GM19397 (cell line): ENCODE measurements at regions not wholly inside any gene's neighbourhood (a gene's known extent, or its start where the extent isn't known, plus 50 kb on each side); places are given as distances from the start of the nearest gene placed in this dataset.
"Not testable (repeated sequence)": the region's sequence is repeated elsewhere in the genome, so short reads cannot be mapped to it uniquely, and the experiment has no call there.

Experiments
- ATAC-seq: cut with Tn5 transposase; IDR thresholded peaks from one replicate; pipeline ENCODE4 v1.9.1; 2021; ENCODE audit warnings: mild to moderate bottlenecking, moderate library complexity; ENCODE audit not compliant: unreplicated experiment

DNA sequence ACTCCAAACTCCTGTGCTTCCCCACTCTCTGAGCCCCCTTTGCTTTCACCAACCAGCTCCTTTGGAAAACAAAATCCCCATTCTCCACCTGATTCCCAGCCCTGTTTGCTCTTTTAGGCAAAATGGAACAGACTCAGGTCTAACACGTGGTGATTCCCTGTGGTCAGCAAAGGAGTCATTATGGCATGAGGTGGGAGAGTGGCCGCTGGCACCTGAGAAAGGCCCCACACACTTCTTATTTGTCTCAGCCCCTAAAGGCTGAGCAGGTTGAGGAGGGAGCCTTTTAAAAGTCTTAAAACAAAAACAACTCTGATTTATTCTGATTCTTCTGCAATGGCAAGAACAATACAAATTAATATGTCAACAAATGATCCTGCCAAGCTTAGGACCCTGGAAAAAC is 401.2 kb downstream of the TNS1 start:
- no peak for ATAC-seq

DNA sequence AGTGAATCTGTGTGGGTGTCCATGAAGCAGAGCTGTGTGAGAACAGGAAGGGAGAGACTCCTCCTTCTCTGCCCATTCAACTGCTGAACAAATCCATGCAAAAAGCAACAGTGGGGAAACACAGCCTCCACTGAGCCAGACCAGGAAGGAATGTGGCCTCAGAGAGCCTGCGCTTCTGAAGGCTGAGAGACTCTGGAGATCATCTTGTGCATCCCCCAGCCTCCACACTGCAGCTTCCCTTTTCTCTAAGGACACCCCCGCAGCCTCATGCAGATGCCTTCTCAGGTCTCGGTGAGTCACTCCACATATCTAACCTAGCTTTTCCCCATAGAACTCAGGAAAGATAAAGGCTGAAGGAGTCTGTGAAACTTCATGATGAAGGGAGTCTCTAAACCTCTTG is 402.9 kb downstream of the TNS1 start:
- ATAC-seq = no peak

DNA sequence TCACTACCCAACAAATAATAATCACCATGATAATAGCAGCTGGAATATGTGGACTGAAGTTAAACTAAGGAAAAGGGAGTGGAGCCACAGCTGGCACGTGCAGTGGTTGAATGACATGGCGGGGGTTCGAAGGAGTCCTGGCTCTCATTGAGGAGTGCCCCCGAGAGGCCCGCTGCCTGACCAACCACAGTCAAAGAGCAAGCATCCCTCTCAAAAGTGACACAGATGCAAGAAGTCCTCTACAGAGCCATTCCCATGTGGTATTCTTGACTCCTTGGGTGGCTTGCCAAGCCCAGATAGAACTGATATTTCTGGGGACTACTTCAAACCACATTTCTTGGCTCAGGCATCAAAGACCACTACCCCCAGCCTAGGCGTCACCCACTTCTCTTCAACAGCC is 405.1 kb downstream of the TNS1 start:
- no peak for ATAC-seq

DNA sequence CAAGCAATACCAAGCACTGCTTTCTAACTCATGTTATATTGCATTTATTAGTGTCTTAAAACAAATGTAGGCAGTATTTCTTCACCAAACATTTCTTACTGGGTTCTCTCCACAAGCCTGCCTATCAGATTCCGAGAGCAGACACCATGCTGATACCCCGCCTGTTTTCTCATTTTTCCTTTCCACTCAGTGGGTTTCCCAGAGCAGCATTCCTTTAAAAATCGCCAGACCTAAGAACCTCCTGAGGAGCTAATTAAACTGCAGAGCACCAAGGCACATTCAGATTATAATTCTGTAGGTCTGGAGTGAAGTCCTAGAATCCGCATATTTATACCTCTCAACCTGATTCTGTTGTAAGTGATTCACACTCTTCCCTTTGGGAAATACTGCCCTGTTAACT is 405.6 kb downstream of the TNS1 start:
- no peak for ATAC-seq

DNA sequence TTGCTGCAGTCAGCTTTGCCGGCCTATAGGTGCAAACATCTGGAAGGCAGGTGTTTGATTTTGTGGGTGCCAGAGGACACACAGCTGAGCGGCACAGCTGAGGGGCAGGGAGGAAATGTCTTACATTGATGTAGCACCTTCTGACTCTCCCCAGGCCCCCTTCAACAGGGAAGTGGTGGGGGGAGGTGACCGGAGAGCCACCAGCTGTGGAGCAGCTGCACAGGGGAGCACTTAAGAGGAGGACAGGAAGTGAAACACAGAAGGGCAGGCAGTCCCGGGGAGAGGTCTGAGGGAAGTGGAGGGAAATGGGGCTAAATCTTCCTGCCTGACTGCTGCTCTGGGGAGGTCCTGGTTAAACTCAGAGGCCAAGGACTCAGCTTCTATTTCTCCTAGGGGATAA is 409.1 kb downstream of the TNS1 start:
- ATAC-seq = peak; percentile 89

DNA sequence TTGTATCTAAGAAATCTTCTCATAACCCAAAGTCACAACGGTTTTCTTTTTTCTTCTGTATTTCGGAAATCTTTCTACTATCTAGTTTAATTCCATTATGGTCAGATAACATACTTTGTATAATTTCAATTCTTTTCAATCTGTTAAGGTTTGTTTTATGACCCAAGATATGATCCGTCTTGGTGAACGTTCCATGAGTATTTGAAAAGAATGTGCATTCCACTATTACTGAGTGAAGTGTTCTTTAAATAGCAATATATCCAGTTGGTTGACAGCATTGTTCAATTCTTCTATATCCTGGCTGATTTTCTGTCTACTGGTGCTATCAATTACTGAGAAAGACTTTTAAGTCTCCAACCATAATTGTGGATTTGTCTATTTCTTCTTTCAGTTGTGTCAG is 414.5 kb downstream of the TNS1 start:
- ATAC-seq = no peak

DNA sequence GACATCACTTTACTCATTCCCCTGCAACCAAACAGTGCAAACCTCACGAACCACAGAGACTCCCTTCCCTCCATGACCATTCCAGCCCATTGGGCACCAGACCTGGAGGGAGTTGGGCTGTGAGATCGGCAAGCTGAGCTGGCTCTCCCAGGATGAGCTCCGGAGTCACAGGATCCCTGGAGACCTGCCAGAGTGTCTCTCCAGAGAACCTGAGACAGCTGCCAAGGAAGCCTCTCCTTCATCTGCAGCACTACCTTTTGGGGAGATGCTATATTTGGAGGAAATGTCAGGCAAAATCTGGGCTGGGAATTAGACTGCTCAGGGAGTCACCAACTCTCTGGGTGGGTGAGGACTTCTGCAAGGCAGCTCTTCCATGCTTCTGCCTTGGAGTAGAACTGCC is 417.4 kb downstream of the TNS1 start:
- ATAC-seq = no peak

DNA sequence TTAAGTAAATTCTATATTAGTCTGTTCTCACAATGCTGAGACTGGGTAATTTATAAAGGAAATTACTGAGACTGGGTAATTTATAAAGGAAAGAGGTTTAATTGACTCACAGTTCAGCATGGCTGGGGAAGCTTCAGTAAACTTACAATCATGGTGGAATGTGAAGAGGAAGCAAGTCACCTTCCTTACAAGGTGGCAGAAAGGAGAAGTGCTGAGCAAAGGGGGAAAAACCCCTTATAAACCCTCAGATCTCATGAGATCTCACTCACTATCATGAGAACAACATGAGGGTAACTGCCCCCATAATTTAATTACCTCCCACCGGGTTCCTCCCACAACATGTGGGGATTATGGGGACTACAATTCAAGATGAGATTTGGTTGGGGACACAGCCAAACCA is 422.4 kb downstream of the TNS1 start:
- ATAC-seq = not testable (repeated sequence)

DNA sequence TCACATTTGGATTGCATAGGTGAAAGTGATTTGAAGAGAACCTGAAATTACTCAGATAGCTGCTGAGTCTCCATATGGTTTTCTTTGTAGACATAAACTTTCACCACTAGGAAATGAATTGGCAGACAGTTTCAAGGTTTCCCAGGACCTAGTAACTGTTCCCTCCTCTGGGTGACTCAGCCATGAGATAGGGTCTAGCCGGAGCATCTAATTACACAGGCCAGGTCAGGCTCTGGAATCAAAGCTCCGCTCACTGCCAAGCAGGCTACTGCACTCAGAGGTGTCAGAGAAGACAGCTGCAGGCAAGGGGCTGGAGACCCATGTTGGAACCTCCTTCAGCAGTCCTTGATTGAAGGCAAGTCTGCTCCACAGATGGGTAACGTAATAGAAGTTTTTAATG is 429.2 kb downstream of the TNS1 start:
- no peak for ATAC-seq

DNA sequence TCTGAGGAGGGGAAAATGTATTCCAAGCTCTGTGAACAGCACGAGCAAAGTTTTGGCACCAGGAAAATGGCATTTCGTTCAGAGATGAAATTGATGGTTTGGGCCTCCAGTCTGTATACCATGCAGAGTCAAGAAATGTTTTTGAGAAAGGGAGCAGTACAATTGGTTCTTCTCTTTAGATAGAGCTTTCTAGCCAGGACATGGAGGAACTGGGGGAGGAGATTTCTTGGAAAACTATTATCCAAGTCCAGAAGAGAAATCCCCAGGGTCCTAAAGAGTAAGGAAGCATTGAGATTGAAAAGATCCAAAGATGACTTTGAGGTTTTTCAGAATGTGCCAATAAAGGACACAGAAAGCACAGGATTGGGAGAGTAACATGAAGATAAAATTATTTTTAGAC is 432.4 kb downstream of the TNS1 start:
- no peak for ATAC-seq

DNA sequence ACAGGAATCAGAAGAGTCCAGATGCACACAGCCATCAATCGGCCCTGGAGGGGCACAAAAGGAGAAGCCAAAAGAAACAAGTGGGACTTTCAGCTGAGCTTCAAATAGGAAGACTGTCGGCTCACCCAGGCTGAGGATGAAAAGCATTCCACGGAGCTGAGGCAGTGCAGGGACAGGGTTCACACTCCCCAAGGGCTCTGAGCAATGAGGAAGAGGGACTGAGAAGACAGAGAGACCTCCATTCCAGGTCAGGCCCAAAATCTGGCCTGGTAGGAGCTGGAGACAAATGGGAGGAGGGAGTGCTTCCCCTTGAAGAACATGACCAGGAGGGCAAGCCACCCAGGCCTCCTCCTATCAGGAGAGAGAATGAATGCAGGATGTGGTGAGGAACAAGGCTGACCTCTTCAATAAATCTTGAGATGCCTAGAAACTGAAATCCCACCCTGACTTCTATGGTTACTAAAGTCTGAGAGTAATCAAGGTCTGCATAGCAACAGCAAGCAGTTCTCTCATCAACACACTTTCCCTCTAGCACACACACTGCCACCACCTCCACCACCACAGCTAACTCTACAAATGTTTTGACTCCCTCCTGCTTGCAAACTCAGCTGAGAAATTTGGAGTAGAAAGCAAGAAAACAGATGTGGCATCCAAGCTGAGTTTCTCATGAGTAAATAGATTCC is 434.4 kb downstream of the TNS1 start:
- no peak for ATAC-seq

DNA sequence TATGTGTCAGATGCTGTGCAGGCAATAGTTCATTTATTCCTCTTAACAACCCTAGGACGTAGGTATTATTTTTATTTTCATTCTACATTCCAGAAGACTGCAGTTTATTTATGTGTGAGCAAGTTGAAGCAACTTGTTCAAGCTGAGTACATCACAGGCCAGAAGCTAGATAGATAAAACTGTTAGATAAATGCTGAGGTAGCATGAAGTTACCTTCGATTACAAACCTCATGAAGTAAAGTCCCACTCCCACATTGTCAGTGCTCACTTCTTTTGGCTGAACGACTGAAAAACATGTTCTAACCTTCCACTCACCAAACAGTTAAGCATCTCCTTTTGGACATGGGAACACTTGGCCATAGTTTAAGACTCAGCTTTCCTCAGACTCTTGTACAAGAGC is 439.2 kb downstream of the TNS1 start:
- no peak for ATAC-seq

DNA sequence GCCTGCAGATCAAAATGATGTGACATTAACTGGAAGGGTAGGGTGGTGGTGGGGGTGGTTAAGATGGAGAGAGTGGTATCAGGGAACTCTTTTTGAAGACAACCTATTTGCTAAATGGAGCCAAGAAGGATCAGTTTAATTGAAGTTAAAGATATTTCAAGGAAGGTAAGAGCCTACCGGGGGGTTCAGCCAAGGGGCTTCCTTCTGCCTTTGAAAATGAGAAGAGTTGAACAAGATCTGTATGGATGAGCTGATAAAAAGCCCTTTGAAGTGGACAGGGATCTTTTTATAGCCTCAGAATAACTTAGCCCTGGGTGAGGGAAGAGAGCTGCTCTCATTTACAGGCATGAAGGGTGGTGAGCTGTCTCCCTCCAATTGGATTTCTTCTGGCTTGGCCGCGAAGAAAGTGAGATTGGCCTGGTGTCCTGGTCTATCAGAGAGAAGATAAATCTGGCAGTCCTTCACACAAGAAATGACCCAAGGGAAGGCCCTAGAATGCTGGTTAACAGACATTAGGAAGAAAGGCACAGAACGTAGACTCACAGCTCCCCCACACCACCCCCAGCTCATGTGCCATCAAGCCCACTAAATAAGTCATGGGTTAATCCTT is 439.8 kb downstream of the TNS1 start:
- no peak for ATAC-seq

DNA sequence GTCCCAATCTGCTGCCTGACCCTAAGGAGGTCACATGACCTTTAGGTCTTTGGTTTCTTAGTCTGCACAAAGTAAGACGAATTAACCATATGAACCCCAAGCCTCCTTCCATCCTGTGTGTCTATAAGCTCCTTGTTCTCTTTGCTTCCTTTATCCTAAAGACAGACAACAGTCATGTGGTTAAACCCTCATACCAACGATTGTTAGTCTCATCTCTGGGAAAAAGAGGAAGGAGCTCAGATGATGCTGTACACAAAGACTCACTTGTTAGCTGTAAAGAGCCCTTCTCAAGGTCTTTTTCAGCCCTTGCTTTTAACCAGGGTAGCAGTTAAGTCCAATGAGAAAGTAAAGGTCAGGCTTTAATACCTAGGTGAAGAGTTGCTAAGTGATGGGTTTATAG is 443.7 kb downstream of the TNS1 start:
- ATAC-seq = no peak

DNA sequence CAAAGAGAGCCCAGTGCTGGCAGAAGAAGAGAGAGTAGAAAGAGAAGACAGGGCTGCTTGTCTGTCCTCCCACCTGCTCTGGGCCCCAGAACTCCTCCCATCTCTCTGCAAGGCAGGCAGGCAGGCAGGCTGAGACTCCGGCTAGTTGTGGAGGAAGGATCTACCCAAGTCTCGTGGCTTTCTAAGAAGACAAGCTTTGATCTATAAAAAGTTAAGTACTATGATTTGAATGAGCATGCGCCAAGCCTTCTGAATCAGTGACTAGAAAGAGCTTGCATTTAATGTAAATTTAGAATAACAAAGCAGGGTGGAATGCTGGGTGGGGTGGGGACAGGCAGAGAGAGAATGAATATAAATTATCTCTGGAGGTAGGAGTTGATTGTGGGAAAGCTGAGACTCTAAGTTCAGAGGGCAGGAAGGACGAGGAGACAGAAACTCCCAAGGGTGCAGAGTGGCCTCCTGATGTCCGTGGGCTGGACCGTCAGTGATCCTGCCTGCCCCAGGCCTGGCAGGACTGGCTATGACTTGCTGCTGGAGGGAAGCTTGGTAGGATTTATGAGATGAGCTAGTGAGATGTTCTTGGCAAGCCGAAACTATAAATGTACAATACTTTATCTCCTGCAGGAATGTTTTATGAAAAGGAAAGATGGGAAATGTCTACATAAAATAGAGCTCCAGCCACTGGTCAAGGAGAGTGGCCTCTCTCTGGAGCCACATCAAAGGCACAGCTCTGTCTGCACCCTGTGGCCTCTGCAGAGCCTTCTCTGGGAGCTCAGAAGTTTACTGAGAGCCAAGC is 447.5 kb downstream of the TNS1 start:
- ATAC-seq = no peak

DNA sequence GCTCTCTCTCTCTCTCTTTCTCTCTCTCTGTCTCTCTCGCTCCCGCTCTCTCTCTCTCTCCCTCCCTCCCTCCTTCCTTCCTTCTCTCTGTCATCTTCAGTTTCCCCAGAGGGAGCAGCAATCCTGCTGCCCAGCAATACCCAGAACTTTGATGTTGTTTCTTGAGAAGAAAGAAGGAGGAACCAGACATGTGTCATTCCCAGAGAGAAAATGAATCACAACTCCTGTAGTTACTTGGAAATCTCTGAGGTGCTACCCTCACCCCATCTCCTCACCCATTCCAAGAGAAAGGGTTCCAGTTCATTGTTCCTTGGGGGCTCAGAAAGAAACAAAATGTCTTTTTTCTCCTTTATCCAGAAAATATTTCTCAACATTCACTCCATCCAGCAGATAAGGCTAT is 449.1 kb downstream of the TNS1 start:
- no peak for ATAC-seq

DNA sequence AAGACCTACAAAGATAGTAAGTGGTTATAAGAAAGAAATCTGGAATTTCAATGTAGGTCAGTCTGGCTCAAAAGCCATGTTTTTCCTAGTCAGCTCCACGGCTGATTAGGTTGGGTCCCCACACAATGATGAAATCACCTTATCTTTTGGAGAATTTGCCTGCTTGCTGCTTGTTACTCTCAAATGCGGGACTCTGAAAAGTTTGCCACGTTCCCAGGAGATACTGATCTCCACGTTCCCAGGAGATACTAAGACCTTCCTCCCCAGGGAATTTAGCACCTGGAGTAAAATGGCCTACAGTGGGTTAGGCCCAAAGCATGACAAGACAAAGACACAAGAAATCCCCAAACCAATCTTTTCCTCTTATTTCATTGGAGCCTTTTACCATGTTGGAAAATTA is 449.6 kb downstream of the TNS1 start:
- no peak for ATAC-seq

DNA sequence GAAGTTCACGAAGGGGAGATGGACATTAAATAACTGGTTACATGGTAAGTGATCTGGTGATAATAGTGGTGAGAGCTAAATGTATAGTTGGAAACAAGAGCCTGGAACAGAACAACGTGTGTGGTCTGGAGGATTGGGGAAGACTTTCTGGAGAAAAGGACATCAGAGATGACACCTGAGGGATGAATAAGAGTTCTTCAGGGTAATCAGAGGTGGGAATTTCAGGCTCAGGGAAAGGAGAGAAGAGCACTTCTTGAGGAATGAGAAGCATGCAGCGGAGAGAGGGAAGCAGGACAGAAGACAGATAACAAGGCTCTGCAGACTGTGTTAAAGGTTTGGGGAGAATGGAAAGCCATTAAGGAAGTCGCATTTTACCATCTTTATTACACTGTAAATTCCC is 450.7 kb downstream of the TNS1 start:
- no peak for ATAC-seq

DNA sequence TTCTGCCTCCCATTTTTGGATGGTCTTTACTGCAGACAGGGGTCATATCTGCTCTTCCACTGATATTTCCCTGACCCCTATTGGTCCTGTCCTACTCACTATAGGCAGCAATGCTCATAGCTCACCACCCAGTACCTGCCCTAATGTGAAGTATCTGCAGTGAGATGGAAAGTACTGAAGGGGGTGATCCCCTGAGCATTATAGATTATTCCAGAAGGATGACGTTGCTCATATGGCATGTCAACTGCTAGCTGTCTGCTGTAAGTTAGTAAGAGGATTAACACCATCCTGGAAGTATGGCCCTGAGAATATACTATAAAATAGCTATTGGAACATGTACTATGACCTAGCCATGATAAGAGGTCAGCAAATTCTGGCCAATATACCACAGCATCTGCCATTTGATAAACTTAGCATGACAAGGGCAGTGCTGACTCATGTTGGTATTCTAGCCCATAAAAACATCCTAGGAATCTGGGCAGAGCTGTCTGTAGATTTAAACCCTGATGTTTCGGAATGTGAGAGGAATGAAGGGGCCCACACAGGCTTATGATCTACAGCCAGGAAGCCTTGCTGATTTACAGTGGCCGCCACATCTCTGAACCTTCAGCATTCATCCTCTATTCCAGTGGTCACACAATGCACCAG is 451.4 kb downstream of the TNS1 start:
- ATAC-seq = no peak

DNA sequence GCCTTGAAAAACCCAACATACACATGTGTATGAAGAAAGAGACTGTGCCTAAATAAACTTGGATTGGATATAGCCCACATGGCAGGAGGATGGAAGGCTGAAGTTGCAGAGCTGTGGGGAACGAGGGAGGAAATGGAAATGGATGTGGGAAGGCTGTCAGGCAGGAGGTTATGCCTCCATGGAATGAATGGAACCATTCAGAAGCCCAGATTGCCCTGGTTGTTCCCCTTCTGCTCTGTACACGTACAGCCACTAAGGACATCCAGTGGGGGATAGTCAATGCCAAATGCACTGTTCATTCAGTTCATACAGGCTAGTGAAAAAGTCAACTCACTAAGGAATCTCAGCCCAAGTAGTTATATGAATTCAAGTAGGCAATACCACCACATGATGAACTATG is 463.7 kb downstream of the TNS1 start:
- no peak for ATAC-seq

DNA sequence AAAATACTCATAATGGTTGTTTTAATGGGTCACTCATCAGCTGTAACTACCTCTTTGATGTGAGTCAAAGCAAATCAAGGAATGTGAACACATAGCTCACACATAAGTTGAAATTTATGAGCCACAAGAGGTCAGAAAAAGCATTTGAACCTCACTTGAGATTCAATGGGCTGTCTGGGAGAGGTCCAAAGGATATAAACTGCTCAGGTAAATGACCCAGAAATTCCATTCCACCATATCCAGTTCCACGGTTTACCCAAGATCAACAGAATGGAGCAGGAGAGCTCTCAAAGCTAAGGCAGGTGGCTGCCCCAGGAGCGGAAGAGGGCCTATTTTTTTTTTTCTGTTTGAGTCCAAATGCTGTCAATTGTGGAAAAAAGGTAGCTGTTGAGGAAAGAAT is 464.1 kb downstream of the TNS1 start:
- ATAC-seq = no peak
